ENCODE measurements at regions not wholly inside any gene's neighbourhood (a gene's known extent, or its start where the extent isn't known, plus 50 kb on each side); places are given as distances from the start of the nearest gene placed in this dataset.

- TF ChIP-seq CTCF (conservative IDR thresholded peaks at IDR 0.05; ENCODE audit: low read depth, low read length) (no peak), EZH2 (IDR thresholded peaks at IDR 0.05; ENCODE audit: borderline replicate concordance, low read depth, low read length, poor library complexity, severe bottlenecking) (no peak)
These were observed 302.9 kb upstream of the ZMIZ1 start for GRCh38 chr10:78765726-78766335.
